ENCODE measurements at regions not wholly inside any gene's neighbourhood (a gene's known extent, or its start where the extent isn't known, plus 50 kb on each side); places are given as distances from the start of the nearest gene placed in this dataset.

GRCh38 chr13:38017320-38017719, 147.7 kb upstream of the TRPC4 start:
- H3K27ac Mint-ChIP-seq, result no peak overlapping the region

More at GRCh38 chr13:38017320-38017719, 147.7 kb upstream of the TRPC4 start:
- TF ChIP-seq CTCF (conservative IDR thresholded peaks at IDR 0.05), result no peak
- Histone ChIP-seq H3K27me3 (ENCODE audit: insufficient read depth, low read length) (no peaks in the 10 kb centered on the region), H2BK12ac (ENCODE audit: insufficient read length, low read depth, low read length) (no peak overlapping the region), H4K91ac (ENCODE audit: insufficient read length, low read depth, low read length) (no peak overlapping the region), H3K4me2 (ENCODE audit: insufficient read depth, insufficient read length, low read length) (no peak overlapping the region), H3K4me1 (ENCODE audit: insufficient read depth, low read length) (no peaks in the 10 kb centered on the region), H2BK5ac (ENCODE audit: insufficient read length, low read length) (no peak overlapping the region), H3K56ac (ENCODE audit: insufficient read length, low read depth, low read length) (no peak overlapping the region), H3K23me2 (ENCODE audit: insufficient read length, low read depth, low read length, poor library complexity, severe bottlenecking) (no peaks in the 10 kb centered on the region), H3T11ph (ENCODE audit: low read length) (no peak overlapping the region), H3K9me3 (ENCODE audit: control insufficient read depth, low read depth, low read length) (no peaks in the 10 kb centered on the region), H4K20me1 (ENCODE audit: control insufficient read depth, insufficient read depth, insufficient read length) (no peaks in the 10 kb centered on the region), H3K4ac (ENCODE audit: low read depth, low read length) (no peak overlapping the region), H3K79me2 (ENCODE audit: insufficient read depth, low read length) (no peaks in the 10 kb centered on the region), H3K9ac (ENCODE audit: extremely low read depth, insufficient read length, low read length) (no peak overlapping the region), H3K18ac (ENCODE audit: insufficient read length, low read depth, low read length) (no peak overlapping the region), H3K27ac (ENCODE audit: insufficient read length, low read depth, low read length) (no peak overlapping the region), H2BK15ac (ENCODE audit: low read depth, low read length) (no peak overlapping the region), H3K79me1 (ENCODE audit: insufficient read depth, low read depth, low read length, poor library complexity, severe bottlenecking) (no peaks in the 10 kb centered on the region), H3K23ac (ENCODE audit: insufficient read length, low read depth, low read length) (no peak overlapping the region), H4K8ac (replicated peaks; ENCODE audit: insufficient read length, low read depth, low read length) (no peak overlapping the region), H3K14ac (ENCODE audit: insufficient read depth, low read length) (no peak overlapping the region), H2AK5ac (ENCODE audit: insufficient read length, low read length) (no peak overlapping the region), H2BK120ac (ENCODE audit: low read depth, low read length, poor library complexity, severe bottlenecking) (no peak overlapping the region), H4K5ac (ENCODE audit: insufficient read length, low read depth, low read length) (no peak overlapping the region), H2AFZ (ENCODE audit: low read length) (no peak overlapping the region), H2BK20ac (ENCODE audit: low read depth, low read length, poor library complexity, severe bottlenecking) (no peak overlapping the region)
- no peaks in the 10 kb centered on the region for H3K27me3 Mint-ChIP-seq (ENCODE audit: low read depth)
- peaks cover 3 to 36% (median 4%) of the 10 kb centered on the region in 3 experiments; a peak in 6 of 7 replicates for H3K36me3 Mint-ChIP-seq (ENCODE audit: insufficient read depth in 1 of 3, low read depth in 3 of 3)
- WGBS (ENCODE audit: extremely low coverage, insufficient read length, low lambda C conversion rate), result no CpG with 5 or more reads among the region's 2 CpGs
- DNase-seq, result no peak
- no peaks in the 10 kb centered on the region for H3K4me1 Mint-ChIP-seq
- peaks cover 15 to 24% of the 10 kb centered on the region in 2 experiments; a peak in 4 of 5 replicates for H3K9me3 Mint-ChIP-seq
- no peak overlapping the region for H3K4me3 Mint-ChIP-seq

All from H9 (cell line).